ENCODE measurements at regions not wholly inside any gene's neighbourhood (a gene's known extent, or its start where the extent isn't known, plus 50 kb on each side); places are given as distances from the start of the nearest gene placed in this dataset.
"Not testable (repeated sequence)": the region's sequence is repeated elsewhere in the genome, so short reads cannot be mapped to it uniquely, and the experiment has no call there.

DNA sequence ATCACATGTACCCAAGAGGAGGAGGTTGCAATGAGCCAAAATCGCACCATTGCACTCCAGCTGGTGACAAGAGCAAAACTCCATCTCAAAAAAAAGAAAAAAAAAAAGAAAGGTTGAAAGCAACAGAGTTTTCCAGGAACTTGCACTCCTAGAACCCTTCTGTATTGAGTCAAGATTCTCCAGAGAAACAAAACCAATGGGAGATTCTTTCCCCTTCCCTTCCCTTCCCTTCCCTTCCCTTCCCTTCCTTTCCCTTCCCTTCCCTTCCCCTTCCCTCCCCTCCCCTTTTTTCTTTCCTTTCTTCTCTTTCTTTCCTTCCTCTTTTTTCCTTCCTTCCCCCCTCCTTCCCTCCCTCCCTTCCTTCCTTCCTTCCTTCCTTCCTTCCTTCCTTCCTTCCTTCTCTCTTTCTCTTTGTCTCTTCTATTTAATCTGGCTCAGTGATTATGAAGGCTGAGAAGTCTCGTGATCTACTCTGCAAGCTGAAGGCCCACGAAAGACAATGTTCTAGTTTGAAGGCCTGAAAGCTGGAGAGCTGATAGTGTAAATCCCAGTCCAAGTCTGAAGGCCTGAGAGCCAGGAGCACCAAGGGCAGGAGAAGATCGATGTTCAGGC, 59.6 kb upstream of the CNTLN start:
- Histone ChIP-seq H3K9me3 (ENCODE audit: low read depth) (no peaks in the 10 kb centered on the region), H3K27ac (no peak overlapping the region), H3K27me3 (no peaks in the 10 kb centered on the region), H3K4me3 (no peak overlapping the region), H3K4me1 (ENCODE audit: low read depth) (no peaks in the 10 kb centered on the region), H3K36me3 (no peaks in the 10 kb centered on the region)
- TF ChIP-seq, protein P1, sequence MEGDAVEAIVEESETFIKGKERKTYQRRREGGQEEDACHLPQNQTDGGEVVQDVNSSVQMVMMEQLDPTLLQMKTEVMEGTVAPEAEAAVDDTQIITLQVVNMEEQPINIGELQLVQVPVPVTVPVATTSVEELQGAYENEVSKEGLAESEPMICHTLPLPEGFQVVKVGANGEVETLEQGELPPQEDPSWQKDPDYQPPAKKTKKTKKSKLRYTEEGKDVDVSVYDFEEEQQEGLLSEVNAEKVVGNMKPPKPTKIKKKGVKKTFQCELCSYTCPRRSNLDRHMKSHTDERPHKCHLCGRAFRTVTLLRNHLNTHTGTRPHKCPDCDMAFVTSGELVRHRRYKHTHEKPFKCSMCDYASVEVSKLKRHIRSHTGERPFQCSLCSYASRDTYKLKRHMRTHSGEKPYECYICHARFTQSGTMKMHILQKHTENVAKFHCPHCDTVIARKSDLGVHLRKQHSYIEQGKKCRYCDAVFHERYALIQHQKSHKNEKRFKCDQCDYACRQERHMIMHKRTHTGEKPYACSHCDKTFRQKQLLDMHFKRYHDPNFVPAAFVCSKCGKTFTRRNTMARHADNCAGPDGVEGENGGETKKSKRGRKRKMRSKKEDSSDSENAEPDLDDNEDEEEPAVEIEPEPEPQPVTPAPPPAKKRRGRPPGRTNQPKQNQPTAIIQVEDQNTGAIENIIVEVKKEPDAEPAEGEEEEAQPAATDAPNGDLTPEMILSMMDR (IDR thresholded peaks at IDR 0.05; ENCODE audit: low read depth, low read length): no peak
- DNase-seq (ENCODE audit: low read depth in 1 of 2, low spot score in 1 of 2): no peak

DNA sequence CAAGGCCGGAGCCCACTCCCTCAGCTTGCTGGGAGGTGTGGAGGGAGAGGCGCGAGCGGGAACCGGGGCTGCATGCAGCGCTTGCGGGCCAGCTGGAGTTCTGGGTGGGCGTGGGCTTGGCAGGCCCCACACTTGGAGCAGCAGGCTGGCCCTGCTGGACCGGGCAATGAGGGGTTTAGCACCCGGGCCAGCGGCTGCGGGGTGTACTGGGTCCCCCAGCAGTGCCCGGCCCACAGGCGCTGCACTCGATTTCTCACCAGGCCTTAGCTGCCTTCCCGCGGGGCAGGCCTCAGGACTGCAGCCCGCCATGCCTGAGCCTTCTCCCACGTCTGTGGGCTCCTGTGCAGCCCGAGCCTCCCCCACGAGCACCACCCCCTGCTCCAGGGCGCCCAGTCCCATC, 62.3 kb upstream of the CNTLN start:
- not testable (repeated sequence) for H3K9me3 ChIP-seq (ENCODE audit: low read depth); H3K4me3 ChIP-seq; H3K27me3 ChIP-seq; H3K4me1 ChIP-seq (ENCODE audit: low read depth); DNase-seq (ENCODE audit: low read depth in 1 of 2, low spot score in 1 of 2); H3K27ac ChIP-seq; H3K36me3 ChIP-seq

DNA sequence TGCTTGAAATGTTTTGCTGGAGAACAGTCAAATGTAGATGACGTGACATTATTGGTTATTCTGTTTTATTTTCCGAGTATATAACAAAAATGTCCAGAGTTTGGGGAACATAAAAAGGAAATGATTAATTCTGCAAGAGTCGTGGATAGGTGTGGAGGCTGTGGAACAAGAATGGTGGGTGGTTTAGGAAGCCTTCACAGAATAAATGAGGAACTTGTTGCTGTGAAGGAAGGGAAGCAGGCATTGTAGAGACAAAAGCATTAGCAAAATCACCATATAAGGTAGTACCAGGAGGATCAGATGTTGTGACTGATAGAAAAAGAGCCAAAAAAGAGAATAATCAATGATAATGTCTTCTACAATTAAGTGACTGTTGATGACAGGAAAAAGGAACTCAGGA, 66.2 kb upstream of the CNTLN start:
- H3K4me1 ChIP-seq (ENCODE audit: low read depth): no peaks in the 10 kb centered on the region
- no peaks in the 10 kb centered on the region for H3K36me3 ChIP-seq
- H3K27ac ChIP-seq: no peak overlapping the region
- TF ChIP-seq, protein P1 (IDR thresholded peaks at IDR 0.05; ENCODE audit: low read depth, low read length): no peak
- H3K4me3 ChIP-seq: no peak overlapping the region
- no peaks in the 10 kb centered on the region for H3K9me3 ChIP-seq (ENCODE audit: low read depth)
- no peak for DNase-seq (ENCODE audit: low read depth in 1 of 2, low spot score in 1 of 2)
- no peaks in the 10 kb centered on the region for H3K27me3 ChIP-seq

DNA sequence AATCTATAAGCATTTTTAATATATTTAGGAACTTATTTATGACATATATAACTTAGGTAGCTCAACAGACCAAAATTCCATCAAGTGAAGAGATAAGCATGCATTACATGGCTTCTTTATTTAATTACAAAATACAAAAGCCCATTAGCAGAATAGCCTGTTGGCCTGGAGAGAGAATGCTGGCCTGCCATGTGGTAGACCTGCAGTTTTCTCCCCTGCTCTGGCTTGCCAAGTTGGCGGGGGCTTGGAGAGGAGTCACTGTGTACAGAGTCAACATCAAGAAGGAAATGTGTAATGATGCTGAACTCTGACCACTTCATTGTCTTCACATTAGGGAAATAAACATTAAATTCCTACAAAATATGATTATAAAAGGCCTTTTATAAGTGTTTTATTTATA, 69.8 kb upstream of the CNTLN start:
- Histone ChIP-seq H3K4me3 (no peak overlapping the region), H3K27me3 (peaks cover 10% of the 10 kb centered on the region), H3K4me1 (ENCODE audit: low read depth) (no peaks in the 10 kb centered on the region), H3K27ac (no peak overlapping the region), H3K9me3 (ENCODE audit: low read depth) (no peaks in the 10 kb centered on the region), H3K36me3 (no peaks in the 10 kb centered on the region)
- TF ChIP-seq, protein P1 (IDR thresholded peaks at IDR 0.05; ENCODE audit: low read depth, low read length): no peak
- DNase-seq (ENCODE audit: low read depth in 1 of 2, low spot score in 1 of 2): peak in 1 of 2 donors; percentile 38

DNA sequence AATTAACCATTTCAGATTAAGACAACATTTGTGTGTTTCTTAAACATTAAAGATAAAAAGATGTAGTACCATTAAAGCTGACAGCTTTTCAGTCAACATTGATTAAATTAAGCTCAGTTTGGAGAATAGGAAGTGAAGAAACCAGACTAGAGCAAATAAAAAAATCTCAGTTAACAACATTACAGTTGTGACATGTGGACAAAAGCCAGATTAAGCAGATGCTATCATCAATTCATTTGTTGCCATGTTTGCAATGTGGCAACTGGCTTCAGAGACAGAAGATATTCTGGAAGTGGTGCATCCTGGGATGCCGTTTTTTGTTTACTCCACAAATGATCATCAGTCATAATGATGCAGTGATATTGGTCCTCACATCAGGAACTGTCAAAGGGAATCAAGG, 70.3 kb upstream of the CNTLN start:
- Histone ChIP-seq H3K27ac (no peak overlapping the region), H3K4me1 (ENCODE audit: low read depth) (no peaks in the 10 kb centered on the region), H3K4me3 (no peak overlapping the region), H3K9me3 (ENCODE audit: low read depth) (no peaks in the 10 kb centered on the region), H3K27me3 (peaks cover 10% of the 10 kb centered on the region), H3K36me3 (no peaks in the 10 kb centered on the region)
- TF ChIP-seq, protein P1 (IDR thresholded peaks at IDR 0.05; ENCODE audit: low read depth, low read length): no peak
- peak in 1 of 2 donors; percentile 6 for DNase-seq (ENCODE audit: low read depth in 1 of 2, low spot score in 1 of 2)

DNA sequence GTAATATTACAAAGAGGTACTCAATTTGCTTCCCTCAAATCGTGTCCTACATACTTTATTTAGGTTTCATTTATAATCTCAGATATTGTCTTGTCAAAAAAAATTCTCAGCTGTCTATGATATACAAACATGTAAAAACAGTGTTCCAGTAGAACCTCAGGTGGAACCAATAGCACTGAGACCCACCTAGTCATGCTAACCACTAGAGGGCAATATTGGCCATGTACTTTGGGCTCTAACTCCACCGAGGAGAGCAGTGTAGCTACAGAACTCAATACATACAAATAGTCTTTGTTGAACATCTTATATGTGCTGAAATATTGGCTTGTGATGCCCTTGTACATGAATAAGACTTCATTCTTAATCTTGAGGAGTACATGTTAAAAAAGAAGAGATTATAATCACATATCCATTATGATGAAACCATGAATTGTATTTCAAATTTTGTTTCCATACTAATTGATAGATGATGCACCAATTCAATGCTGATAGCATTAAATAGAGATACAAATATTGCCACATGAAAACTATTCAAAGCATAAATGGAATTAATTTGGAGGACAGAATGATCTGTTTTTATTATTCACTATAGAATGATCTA, 71.2 kb upstream of the CNTLN start:
- H3K4me1 ChIP-seq (ENCODE audit: low read depth): no peaks in the 10 kb centered on the region
- H3K27me3 ChIP-seq: peaks cover 10% of the 10 kb centered on the region
- no peak overlapping the region for H3K4me3 ChIP-seq
- peak; percentile 68 to 77 for DNase-seq (ENCODE audit: low read depth in 1 of 2, low spot score in 1 of 2)
- no peak overlapping the region for H3K27ac ChIP-seq
- H3K36me3 ChIP-seq: no peaks in the 10 kb centered on the region
- no peaks in the 10 kb centered on the region for H3K9me3 ChIP-seq (ENCODE audit: low read depth)
- TF ChIP-seq, protein P1 (IDR thresholded peaks at IDR 0.05; ENCODE audit: low read depth, low read length): peak; percentile 90

All from cardiac muscle cell (in vitro differentiated cells and primary cell).